OCI-LY3 (cell line): ENCODE measurements at regions not wholly inside any gene's neighbourhood (a gene's known extent, or its start where the extent isn't known, plus 50 kb on each side); places are given as distances from the start of the nearest gene placed in this dataset.

Experiments used
- H2AFZ ChIP-seq: fragments of 200-600, 300-600 bp; shearing (Covaris generic); 2 replicates; pipeline ENCODE4 v1.6.0; 2014; ENCODE audit warnings: antibody characterized with exemption, low read depth, low read length
- H3K27ac ChIP-seq: fragments of 200-600, 300-600 bp; sonication (generic); 2 replicates; pipeline ENCODE4 v1.5.1; 2014; ENCODE audit warnings: mild to moderate bottlenecking, low read length, moderate library complexity, mixed read lengths
- H3K27me3 ChIP-seq: fragments of 200-600, 300-600 bp; sonication (generic); 2 replicates; pipeline ENCODE4 v1.6.1; 2014; ENCODE audit warnings: low read depth, low read length, mixed read lengths
- H3K36me3 ChIP-seq: fragments of 200-600, 300-600 bp; sonication (generic); replicated peaks from 2 replicates; pipeline ENCODE3; 2014; ENCODE audit warnings: low read depth, low read length, mixed read lengths
- H3K4me1 ChIP-seq: fragments of 300-600, 200-600 bp; sonication (generic); 2 replicates; pipeline ENCODE4 v1.6.1; 2014; ENCODE audit warnings: low read length, mixed read lengths
- H3K4me2 ChIP-seq: fragments of 200-600, 300-600 bp; sonication (generic); 2 replicates; pipeline ENCODE4 v1.6.1; 2014; ENCODE audit warnings: low read length, mixed read lengths
- H3K4me3 ChIP-seq: fragments of 300-600, 200-600 bp; sonication (generic); 2 replicates; pipeline ENCODE4 v1.5.1; 2014; ENCODE audit warnings: antibody characterized with exemption, mild to moderate bottlenecking, low read length, moderate library complexity
- H3K79me2 ChIP-seq: fragments of 300-600, 200-600 bp; shearing (Covaris generic); 2 replicates; pipeline ENCODE4 v1.6.1; 2014; ENCODE audit warnings: mild to moderate bottlenecking, low read length, mixed read lengths
- H3K9ac ChIP-seq: fragments of 300-600, 200-600 bp; shearing (Covaris generic); 2 replicates; pipeline ENCODE4 v1.6.0; 2014; ENCODE audit warnings: mild to moderate bottlenecking, low read length, moderate library complexity
- H3K9me3 ChIP-seq: fragments of 200-600, 300-600 bp; shearing (Covaris generic); 2 replicates; pipeline ENCODE4 v1.6.1; 2014; ENCODE audit warnings: low read length, mixed read lengths; ENCODE audit not compliant: insufficient read depth
- H4K20me1 ChIP-seq: fragments of 200-600, 300-600 bp; sonication (generic); 2 replicates; pipeline ENCODE4 v1.6.1; 2016; ENCODE audit warnings: low read length, mixed read lengths; ENCODE audit not compliant: insufficient read depth
- EZH2phosphoT487 ChIP-seq: fragments of 200-600 bp; shearing (Covaris generic); IDR thresholded peaks from 2 replicates; pipeline ENCODE4 v1.6.1; 2018; ENCODE audit warnings: antibody characterized with exemption, mixed run types, low read depth
- TF ChIP-seq, protein P1 (sequence below): fragments of 200-600, 300-600 bp; sonication (generic); IDR thresholded peaks from 2 replicates; pipeline ENCODE4 v1.5.1; 2014; ENCODE audit warnings: antibody characterized with exemption, low read length, low read depth

DNA sequence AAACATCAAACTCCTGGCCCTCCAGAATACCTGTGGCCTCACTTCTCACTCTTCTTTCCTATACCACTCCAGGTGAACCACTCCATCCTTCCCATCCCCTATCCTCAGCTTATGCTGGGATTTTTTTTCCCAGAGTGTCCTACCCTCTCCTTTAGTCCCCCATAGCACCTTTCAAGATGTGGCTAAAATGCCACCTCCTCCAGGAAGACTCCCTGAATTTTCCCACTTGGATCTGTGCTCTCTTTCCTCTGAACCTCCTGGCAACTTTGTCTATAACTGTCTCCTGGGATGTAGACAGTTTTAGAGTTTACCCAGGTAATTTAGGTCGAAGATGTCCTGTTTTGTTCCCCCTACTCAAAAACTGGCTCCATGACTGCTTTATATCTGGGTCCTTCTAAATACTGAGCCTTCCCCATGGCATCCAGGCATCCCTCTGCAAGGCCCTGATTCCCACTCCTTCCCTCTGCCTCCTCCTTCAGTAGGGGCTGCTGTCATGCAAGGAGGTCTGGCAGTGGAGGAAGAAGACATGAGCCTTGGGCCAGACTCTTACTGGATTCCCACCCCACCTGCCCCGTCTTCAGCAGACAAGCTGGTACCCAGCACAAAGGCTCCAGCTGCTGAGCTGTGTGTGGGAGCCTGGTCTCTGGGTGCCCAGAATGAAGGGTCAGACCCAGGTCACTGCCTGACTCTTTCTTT lies 161.5 kb downstream of the SMAD6 start:
- Histone ChIP-seq H3K79me2 (no peaks in the 10 kb centered on the region), H3K4me3 (no peak overlapping the region), H3K9me3 (no peaks in the 10 kb centered on the region), H3K27ac (no peak overlapping the region), H3K4me1 (peaks cover 43% of the 10 kb centered on the region), H3K27me3 (no peaks in the 10 kb centered on the region), H3K9ac (no peak overlapping the region), H2AFZ (no peak overlapping the region), H3K36me3 (no peaks in the 10 kb centered on the region), H3K4me2 (no peak overlapping the region), H4K20me1 (no peaks in the 10 kb centered on the region)
- TF ChIP-seq EZH2phosphoT487 = no peak
- TF ChIP-seq, protein P1, sequence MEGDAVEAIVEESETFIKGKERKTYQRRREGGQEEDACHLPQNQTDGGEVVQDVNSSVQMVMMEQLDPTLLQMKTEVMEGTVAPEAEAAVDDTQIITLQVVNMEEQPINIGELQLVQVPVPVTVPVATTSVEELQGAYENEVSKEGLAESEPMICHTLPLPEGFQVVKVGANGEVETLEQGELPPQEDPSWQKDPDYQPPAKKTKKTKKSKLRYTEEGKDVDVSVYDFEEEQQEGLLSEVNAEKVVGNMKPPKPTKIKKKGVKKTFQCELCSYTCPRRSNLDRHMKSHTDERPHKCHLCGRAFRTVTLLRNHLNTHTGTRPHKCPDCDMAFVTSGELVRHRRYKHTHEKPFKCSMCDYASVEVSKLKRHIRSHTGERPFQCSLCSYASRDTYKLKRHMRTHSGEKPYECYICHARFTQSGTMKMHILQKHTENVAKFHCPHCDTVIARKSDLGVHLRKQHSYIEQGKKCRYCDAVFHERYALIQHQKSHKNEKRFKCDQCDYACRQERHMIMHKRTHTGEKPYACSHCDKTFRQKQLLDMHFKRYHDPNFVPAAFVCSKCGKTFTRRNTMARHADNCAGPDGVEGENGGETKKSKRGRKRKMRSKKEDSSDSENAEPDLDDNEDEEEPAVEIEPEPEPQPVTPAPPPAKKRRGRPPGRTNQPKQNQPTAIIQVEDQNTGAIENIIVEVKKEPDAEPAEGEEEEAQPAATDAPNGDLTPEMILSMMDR = no peak

DNA sequence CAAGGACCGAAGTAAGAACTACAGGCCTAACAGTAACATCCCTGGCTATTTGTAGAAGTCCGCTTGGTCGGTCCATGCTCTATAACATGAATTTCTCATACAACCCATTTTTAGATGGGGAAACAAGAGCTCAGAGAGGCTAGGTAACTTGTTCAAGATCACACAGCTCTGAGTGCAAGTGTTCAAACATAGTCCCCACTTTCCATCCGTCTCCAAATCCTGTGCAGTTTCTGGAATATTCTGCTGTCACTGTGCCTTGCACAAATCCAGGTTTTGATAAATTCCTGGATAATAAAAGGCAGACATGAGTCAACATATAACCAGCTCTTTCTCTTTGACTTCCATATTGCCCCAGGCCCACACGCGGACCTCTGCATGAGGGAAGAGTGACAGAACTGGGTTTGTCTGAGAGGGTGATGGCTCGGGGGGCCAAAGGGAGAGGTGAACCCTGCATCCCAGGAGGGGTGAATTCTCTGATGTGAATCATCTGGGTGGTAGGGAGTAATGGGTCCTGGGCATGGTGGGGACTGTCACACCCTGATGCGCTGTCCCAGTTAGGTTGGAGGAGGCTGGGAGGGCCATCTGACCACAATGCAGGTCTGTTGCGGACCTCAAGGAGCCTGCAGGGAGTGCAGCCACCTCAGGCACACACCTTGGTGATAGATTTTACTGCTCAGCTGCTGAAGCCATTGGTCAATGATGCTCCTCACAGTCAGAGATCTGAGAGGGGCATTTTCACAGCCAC lies 162.2 kb downstream of the SMAD6 start:
- no peak overlapping the region for H3K4me3 ChIP-seq
- no peaks in the 10 kb centered on the region for H3K36me3 ChIP-seq
- no peak overlapping the region for H2AFZ ChIP-seq
- no peak overlapping the region for H3K4me2 ChIP-seq
- TF ChIP-seq, protein P1 = no peak
- no peak for TF ChIP-seq EZH2phosphoT487
- no peak overlapping the region for H3K27ac ChIP-seq
- peaks cover 43% of the 10 kb centered on the region for H3K4me1 ChIP-seq
- no peak overlapping the region for H3K9ac ChIP-seq
- H3K79me2 ChIP-seq = no peaks in the 10 kb centered on the region
- H3K27me3 ChIP-seq = no peaks in the 10 kb centered on the region
- H3K9me3 ChIP-seq = no peaks in the 10 kb centered on the region
- no peaks in the 10 kb centered on the region for H4K20me1 ChIP-seq

DNA sequence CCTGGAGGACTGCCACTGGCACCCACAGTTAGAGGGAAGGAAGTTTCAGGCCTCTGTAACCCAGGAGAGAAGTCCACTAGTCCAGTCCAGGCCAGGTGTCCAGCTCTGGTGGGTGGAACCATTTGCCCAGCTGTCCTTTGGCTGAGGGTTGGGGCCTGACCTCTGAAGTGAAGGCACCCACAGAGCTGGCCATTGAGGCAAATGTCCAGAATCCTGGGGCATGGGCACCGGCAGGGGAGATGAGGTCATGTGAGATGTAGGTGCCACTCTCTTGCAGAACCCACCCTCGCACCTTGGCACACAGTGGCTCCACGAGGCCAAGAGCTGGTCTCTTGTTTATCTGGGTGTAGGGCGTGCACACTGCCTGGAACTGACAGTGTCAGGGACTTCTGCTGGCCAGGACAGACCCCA lies 162.8 kb downstream of the SMAD6 start:
- H2AFZ ChIP-seq = no peak overlapping the region
- TF ChIP-seq, protein P1 = no peak
- TF ChIP-seq EZH2phosphoT487 = no peak

More for the DNA sequence above, 162.8 kb downstream of the SMAD6 start:
- no peaks in the 10 kb centered on the region for H4K20me1 ChIP-seq
- no peaks in the 10 kb centered on the region for H3K79me2 ChIP-seq
- H3K9ac ChIP-seq = no peak overlapping the region
- H3K4me3 ChIP-seq = no peak overlapping the region
- no peaks in the 10 kb centered on the region for H3K27me3 ChIP-seq
- H3K9me3 ChIP-seq = no peaks in the 10 kb centered on the region
- H3K36me3 ChIP-seq = no peaks in the 10 kb centered on the region
- H3K27ac ChIP-seq = no peak overlapping the region
- peaks cover 43% of the 10 kb centered on the region for H3K4me1 ChIP-seq
- no peak overlapping the region for H3K4me2 ChIP-seq
